ENCODE measurements at regions not wholly inside any gene's neighbourhood (a gene's known extent, or its start where the extent isn't known, plus 50 kb on each side); places are given as distances from the start of the nearest gene placed in this dataset.
"Not testable (repeated sequence)": the region's sequence is repeated elsewhere in the genome, so short reads cannot be mapped to it uniquely, and the experiment has no call there.

DNA sequence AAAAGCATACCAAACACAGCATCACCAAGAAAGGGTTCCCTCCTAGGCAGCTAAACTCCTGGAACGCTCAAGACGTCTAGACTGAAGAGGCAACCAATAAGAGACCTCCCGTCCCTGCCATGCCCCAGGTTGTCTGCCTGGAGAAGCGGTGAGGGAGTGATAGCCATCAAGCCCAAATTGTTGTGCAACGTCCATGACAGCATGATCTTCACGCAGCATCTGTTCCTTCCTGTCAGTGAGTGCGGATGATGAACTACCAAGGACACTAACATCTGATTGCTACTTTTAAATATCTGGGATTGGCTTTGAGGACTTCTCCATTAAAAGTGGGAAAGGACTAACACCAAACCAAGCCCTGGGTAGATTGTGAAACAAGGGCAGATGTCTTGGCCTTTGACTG is 149.7 kb downstream of the TXNL1 start:
- no peak for DNase-seq (ENCODE audit: low read depth in 2 of 2)
- H3K9ac ChIP-seq (ENCODE audit: insufficient read depth, low read length) = no peak overlapping the region

DNA sequence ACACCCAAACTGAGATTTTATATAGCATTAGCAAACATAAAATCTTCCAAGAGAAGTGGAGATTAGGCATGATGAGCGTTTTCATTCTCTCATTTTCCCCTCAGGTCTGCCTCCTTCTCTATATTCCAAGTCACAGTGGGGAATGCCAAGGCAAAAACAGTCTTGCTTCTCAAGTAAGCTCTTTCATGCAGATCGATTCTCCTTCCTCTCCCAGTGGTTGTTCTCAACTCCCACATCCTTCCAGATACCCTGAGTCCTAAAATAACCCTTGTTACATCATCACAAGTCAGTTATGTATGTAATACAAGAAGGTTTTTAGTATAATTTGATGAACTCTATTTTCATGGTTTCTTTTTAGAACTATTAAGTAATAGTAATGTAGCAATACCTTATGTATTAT is 150.6 kb downstream of the TXNL1 start:
- Histone ChIP-seq H3K9me3 (ENCODE audit: control insufficient read depth, insufficient read depth, low read depth, low read length) (no peaks in the 10 kb centered on the region), H3K36me3 (ENCODE audit: control insufficient read depth, insufficient read depth, low read length) (no peaks in the 10 kb centered on the region)

More for the DNA sequence above, 149.7 kb downstream of the TXNL1 start:
- no peak overlapping the region for H2AFZ ChIP-seq (ENCODE audit: low read length)
- H3K27me3 ChIP-seq (ENCODE audit: control insufficient read depth, insufficient read depth, low read length) = peaks cover 2% of the 10 kb centered on the region
- no peaks in the 10 kb centered on the region for H3K4me1 ChIP-seq (ENCODE audit: control insufficient read depth, extremely low read depth, insufficient read depth, low read length)
- TF ChIP-seq EZH2 (IDR thresholded peaks at IDR 0.05; ENCODE audit: low read length, missing control alignments) = no peak
- TF ChIP-seq, protein P1, sequence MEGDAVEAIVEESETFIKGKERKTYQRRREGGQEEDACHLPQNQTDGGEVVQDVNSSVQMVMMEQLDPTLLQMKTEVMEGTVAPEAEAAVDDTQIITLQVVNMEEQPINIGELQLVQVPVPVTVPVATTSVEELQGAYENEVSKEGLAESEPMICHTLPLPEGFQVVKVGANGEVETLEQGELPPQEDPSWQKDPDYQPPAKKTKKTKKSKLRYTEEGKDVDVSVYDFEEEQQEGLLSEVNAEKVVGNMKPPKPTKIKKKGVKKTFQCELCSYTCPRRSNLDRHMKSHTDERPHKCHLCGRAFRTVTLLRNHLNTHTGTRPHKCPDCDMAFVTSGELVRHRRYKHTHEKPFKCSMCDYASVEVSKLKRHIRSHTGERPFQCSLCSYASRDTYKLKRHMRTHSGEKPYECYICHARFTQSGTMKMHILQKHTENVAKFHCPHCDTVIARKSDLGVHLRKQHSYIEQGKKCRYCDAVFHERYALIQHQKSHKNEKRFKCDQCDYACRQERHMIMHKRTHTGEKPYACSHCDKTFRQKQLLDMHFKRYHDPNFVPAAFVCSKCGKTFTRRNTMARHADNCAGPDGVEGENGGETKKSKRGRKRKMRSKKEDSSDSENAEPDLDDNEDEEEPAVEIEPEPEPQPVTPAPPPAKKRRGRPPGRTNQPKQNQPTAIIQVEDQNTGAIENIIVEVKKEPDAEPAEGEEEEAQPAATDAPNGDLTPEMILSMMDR (conservative IDR thresholded peaks at IDR 0.05 in 1 of 2, IDR thresholded peaks at IDR 0.05 in 1 of 2; ENCODE audit: low read depth in 1 of 2, low read length in 2 of 2) = no peak
- no peaks in the 10 kb centered on the region for H4K20me1 ChIP-seq (ENCODE audit: control insufficient read depth, extremely low read depth, insufficient read depth, low read length)
- no peaks in the 10 kb centered on the region for H3K9me3 ChIP-seq (ENCODE audit: control insufficient read depth, insufficient read depth, low read depth, low read length)
- H3K4me3 ChIP-seq (replicated peaks in 1 of 4; ENCODE audit: control extremely low read depth in 1 of 4, insufficient read depth in 1 of 4, low read depth in 3 of 4, low read length in 4 of 4) = no peak overlapping the region
- no peaks in the 10 kb centered on the region for H3K36me3 ChIP-seq (ENCODE audit: control insufficient read depth, insufficient read depth, low read length)
- no peaks in the 10 kb centered on the region for H3K79me2 ChIP-seq (ENCODE audit: control insufficient read depth, insufficient read depth, low read length)
- no peak overlapping the region for H3K27ac ChIP-seq (ENCODE audit: insufficient read depth, low read length)
- no peak overlapping the region for H3K4me2 ChIP-seq (ENCODE audit: extremely low read depth, insufficient read depth, low read length)

DNA sequence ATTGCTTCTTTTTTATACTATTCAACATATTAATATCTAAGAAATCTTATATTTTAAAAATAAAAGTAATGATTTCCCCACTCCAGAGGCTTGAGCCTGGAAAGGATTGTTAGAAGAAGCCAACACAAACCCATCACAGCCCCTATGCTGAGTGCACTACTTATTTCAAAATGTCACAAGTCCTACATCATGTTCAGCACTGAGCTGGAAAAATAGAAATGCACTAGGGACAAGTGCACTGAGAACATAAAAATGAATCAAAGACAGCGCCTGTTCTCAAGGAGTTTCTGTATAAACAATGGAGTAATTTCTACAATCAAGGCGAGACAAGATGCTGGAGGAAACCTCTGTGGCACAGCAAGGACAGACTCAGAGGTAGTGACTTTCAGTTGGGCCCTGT is 155.0 kb downstream of the TXNL1 start:
- H3K9me3 ChIP-seq (ENCODE audit: control insufficient read depth, insufficient read depth, low read depth, low read length) = no peaks in the 10 kb centered on the region
- DNase-seq (ENCODE audit: low read depth in 2 of 2) = no peak
- no peak overlapping the region for H3K4me3 ChIP-seq (replicated peaks in 1 of 4; ENCODE audit: control extremely low read depth in 1 of 4, insufficient read depth in 1 of 4, low read depth in 3 of 4, low read length in 4 of 4)
- H3K4me1 ChIP-seq (ENCODE audit: control insufficient read depth, extremely low read depth, insufficient read depth, low read length) = no peaks in the 10 kb centered on the region
- no peak overlapping the region for H3K27ac ChIP-seq (ENCODE audit: insufficient read depth, low read length)
- H4K20me1 ChIP-seq (ENCODE audit: control insufficient read depth, extremely low read depth, insufficient read depth, low read length) = no peaks in the 10 kb centered on the region
- no peak overlapping the region for H2AFZ ChIP-seq (ENCODE audit: low read length)
- H3K9ac ChIP-seq (ENCODE audit: insufficient read depth, low read length) = no peak overlapping the region
- no peaks in the 10 kb centered on the region for H3K27me3 ChIP-seq (ENCODE audit: control insufficient read depth, insufficient read depth, low read length)
- no peaks in the 10 kb centered on the region for H3K79me2 ChIP-seq (ENCODE audit: control insufficient read depth, insufficient read depth, low read length)
- no peaks in the 10 kb centered on the region for H3K36me3 ChIP-seq (ENCODE audit: control insufficient read depth, insufficient read depth, low read length)
- no peak overlapping the region for H3K4me2 ChIP-seq (ENCODE audit: extremely low read depth, insufficient read depth, low read length)
- TF ChIP-seq, protein P1 (conservative IDR thresholded peaks at IDR 0.05 in 1 of 2, IDR thresholded peaks at IDR 0.05 in 1 of 2; ENCODE audit: low read depth in 1 of 2, low read length in 2 of 2) = no peak
- no peak for TF ChIP-seq EZH2 (IDR thresholded peaks at IDR 0.05; ENCODE audit: low read length, missing control alignments)

More for the DNA sequence above, 150.6 kb downstream of the TXNL1 start:
- DNase-seq (ENCODE audit: low read depth in 2 of 2) = no peak
- Histone ChIP-seq H3K27me3 (ENCODE audit: control insufficient read depth, insufficient read depth, low read length) (peaks cover 2% of the 10 kb centered on the region), H3K27ac (ENCODE audit: insufficient read depth, low read length) (no peak overlapping the region), H3K79me2 (ENCODE audit: control insufficient read depth, insufficient read depth, low read length) (no peaks in the 10 kb centered on the region), H4K20me1 (ENCODE audit: control insufficient read depth, extremely low read depth, insufficient read depth, low read length) (no peaks in the 10 kb centered on the region), H3K9ac (ENCODE audit: insufficient read depth, low read length) (no peak overlapping the region), H3K4me3 (replicated peaks in 1 of 4; ENCODE audit: control extremely low read depth in 1 of 4, insufficient read depth in 1 of 4, low read depth in 3 of 4, low read length in 4 of 4) (no peak overlapping the region), H3K4me2 (ENCODE audit: extremely low read depth, insufficient read depth, low read length) (no peak overlapping the region), H3K4me1 (ENCODE audit: control insufficient read depth, extremely low read depth, insufficient read depth, low read length) (no peaks in the 10 kb centered on the region), H2AFZ (ENCODE audit: low read length) (no peak overlapping the region)
- no peak for TF ChIP-seq EZH2 (IDR thresholded peaks at IDR 0.05; ENCODE audit: low read length, missing control alignments)
- TF ChIP-seq, protein P1 (conservative IDR thresholded peaks at IDR 0.05 in 1 of 2, IDR thresholded peaks at IDR 0.05 in 1 of 2; ENCODE audit: low read depth in 1 of 2, low read length in 2 of 2) = no peak

DNA sequence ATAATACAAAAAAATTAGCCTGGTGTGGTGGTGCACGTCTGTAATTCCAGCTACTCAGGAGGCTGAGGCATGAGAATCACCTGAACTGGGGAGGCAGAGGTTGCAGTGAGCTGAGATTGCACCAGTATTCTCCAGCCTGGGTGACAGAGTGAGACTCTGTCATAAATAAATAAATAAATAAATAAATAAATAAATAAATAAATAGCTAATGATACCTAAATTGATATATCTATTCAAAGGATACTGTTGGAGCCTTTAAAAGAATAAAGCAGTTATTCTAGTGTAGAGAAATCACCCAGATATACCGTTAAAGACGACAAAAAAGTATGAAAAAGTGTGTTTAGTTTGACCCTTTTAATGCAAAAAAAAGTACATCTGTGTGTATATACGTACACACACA is 155.6 kb downstream of the TXNL1 start:
- not testable (repeated sequence) for H4K20me1 ChIP-seq (ENCODE audit: control insufficient read depth, extremely low read depth, insufficient read depth, low read length); H3K79me2 ChIP-seq (ENCODE audit: control insufficient read depth, insufficient read depth, low read length); DNase-seq (ENCODE audit: low read depth in 2 of 2); H3K27ac ChIP-seq (ENCODE audit: insufficient read depth, low read length); H3K9ac ChIP-seq (ENCODE audit: insufficient read depth, low read length); H3K4me3 ChIP-seq (replicated peaks in 1 of 4; ENCODE audit: control extremely low read depth in 1 of 4, insufficient read depth in 1 of 4, low read depth in 3 of 4, low read length in 4 of 4); H3K4me2 ChIP-seq (ENCODE audit: extremely low read depth, insufficient read depth, low read length); H2AFZ ChIP-seq (ENCODE audit: low read length); H3K27me3 ChIP-seq (ENCODE audit: control insufficient read depth, insufficient read depth, low read length); H3K4me1 ChIP-seq (ENCODE audit: control insufficient read depth, extremely low read depth, insufficient read depth, low read length); H3K36me3 ChIP-seq (ENCODE audit: control insufficient read depth, insufficient read depth, low read length); H3K9me3 ChIP-seq (ENCODE audit: control insufficient read depth, insufficient read depth, low read depth, low read length)

All from fibroblast of lung (primary cell).